OCI-M1 (cell line): ENCODE measurements at regions not wholly inside any gene's neighbourhood (a gene's known extent, or its start where the extent isn't known, plus 50 kb on each side); places are given as distances from the start of the nearest gene placed in this dataset.

Experiments used
- DNase-seq: peaks from one replicate; lab custom pipeline; 2025; lab: John Stamatoyannopoulos, UW

DNA sequence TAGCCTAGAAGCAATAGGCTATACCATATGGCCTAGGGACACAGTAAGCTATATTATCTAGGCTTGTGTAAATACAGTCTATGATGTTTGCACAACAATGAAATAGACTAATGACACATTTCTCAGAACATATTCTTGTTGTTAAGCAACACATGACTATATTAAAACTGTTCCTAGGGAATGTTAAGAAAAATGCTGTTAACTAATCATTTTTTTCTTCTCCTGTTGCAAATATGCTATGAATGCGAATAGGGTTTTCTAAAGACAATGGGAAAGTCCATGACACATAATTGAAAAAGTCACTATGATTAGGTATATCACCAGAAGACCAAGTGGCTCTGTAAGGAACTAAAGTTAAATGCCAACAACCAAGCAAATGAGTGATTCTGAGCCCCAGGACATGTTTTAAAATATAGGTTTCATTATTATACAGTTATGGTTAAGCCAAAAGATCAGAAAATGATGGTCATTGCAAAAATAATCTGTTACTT lies 454.0 kb upstream of the SORCS1 start:
- DNase-seq = no peak

- no peak for DNase-seq
These were observed 452.2 kb upstream of the SORCS1 start for GRCh38 chr10:107616463-107617410.

DNA sequence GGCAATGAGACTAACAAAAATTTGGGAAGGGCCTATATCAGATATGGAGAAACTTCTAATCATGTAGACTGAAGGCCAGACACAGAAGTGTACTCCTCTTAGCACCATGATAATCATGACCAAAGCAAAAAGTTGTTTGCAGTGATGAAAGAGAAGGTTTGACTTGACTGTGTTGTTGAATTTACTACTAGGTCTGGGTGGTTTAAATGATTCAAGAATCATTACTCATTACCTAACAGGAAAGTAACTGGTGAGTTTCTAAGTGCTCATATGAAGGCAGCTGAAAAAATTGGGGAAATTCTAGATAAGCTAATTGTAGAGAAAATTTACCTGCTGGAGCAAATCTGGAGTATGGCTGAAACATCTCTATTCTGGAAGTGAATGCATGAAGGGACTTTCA lies 451.5 kb upstream of the SORCS1 start:
- DNase-seq = no peak

GRCh38 chr10:107614939-107615685 lies 450.6 kb upstream of the SORCS1 start:
- no peak for DNase-seq

- DNase-seq = no peak
These were observed 446.6 kb upstream of the SORCS1 start for GRCh38 chr10:107611115-107611514.

- DNase-seq = no peak
These were observed 424.6 kb upstream of the SORCS1 start for GRCh38 chr10:107589081-107589480.

DNA sequence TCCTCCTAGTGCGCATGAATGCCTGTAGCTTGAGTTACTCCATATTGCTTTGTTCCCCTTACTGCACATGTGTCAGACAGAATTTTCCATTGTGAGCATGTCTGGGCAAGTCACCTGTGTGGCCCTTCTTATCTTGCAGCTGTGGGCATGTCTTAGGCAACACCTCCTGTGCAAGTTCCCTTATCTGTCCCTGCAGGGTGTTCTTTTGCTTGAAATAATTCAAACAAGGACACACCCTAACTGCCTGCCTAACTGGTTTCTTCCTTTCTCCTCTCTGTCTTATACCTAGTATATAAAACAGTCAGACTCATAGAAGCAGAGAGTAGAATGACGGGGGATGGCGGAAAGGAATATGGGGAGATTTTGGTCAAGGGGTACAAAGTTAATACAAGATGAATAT lies 421.1 kb upstream of the SORCS1 start:
- DNase-seq = peak; percentile 74

GRCh38 chr10:107583974-107584373 lies 419.5 kb upstream of the SORCS1 start:
- DNase-seq = peak; percentile 78

GRCh38 chr10:107579970-107580369 lies 415.5 kb upstream of the SORCS1 start:
- DNase-seq = no peak

GRCh38 chr10:107577221-107577620 lies 412.7 kb upstream of the SORCS1 start:
- DNase-seq = no peak

- DNase-seq = no peak
These were observed 412.2 kb upstream of the SORCS1 start for GRCh38 chr10:107576746-107577145.

DNA sequence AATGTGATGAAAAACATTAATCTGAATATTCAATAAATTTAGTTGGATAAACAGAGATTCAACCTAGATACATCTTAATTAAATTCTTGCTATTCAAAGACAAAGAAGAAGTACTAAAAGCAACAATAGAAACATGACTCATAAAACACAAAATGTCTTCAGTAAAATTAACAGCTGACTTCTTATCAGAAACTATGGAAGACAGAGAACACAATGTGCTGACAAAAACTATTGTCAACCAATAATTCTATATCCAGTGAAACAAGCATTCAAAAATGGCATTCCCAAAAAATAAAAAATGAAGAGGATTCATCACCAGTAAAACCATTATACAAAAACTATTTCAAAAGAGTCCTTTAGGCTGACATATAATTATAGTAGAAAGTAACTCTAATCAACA lies 400.5 kb upstream of the SORCS1 start:
- no peak for DNase-seq

GRCh38 chr10:107561136-107561650 lies 396.7 kb upstream of the SORCS1 start:
- DNase-seq = no peak

GRCh38 chr10:107557916-107558315 lies 393.4 kb upstream of the SORCS1 start:
- DNase-seq = no peak

GRCh38 chr10:107554333-107554732 lies 389.8 kb upstream of the SORCS1 start:
- DNase-seq = no peak

- peak; percentile 21 for DNase-seq
These were observed 389.0 kb upstream of the SORCS1 start for GRCh38 chr10:107553470-107553869.

- DNase-seq = no peak
These were observed 388.5 kb upstream of the SORCS1 start for GRCh38 chr10:107552963-107553362.

DNA sequence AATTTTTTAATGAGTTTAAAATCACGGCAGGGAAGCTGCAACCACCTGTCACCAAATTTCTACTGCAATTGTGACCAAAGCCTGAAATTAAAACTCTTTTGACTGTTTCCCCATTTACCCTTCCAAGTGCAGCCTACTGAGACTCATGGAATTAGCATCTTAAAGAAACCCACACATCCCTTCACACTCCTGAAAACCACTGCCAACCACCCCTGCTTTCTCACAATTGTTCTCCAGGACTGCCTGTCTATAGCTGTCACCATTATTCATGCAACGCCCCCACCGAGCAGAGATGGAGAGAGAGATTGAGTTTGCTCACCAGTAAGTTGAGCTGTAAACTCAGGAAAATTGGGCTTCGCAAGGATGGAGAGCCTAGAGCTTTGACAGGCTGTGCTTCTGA lies 383.8 kb upstream of the SORCS1 start:
- DNase-seq = no peak

- DNase-seq = peak; percentile 17
These were observed 382.5 kb upstream of the SORCS1 start for GRCh38 chr10:107546986-107547385.

- peak; percentile 8 for DNase-seq
These were observed 381.8 kb upstream of the SORCS1 start for GRCh38 chr10:107546284-107546683.

- DNase-seq = no peak
These were observed 381.2 kb upstream of the SORCS1 start for GRCh38 chr10:107545717-107546116.

DNA sequence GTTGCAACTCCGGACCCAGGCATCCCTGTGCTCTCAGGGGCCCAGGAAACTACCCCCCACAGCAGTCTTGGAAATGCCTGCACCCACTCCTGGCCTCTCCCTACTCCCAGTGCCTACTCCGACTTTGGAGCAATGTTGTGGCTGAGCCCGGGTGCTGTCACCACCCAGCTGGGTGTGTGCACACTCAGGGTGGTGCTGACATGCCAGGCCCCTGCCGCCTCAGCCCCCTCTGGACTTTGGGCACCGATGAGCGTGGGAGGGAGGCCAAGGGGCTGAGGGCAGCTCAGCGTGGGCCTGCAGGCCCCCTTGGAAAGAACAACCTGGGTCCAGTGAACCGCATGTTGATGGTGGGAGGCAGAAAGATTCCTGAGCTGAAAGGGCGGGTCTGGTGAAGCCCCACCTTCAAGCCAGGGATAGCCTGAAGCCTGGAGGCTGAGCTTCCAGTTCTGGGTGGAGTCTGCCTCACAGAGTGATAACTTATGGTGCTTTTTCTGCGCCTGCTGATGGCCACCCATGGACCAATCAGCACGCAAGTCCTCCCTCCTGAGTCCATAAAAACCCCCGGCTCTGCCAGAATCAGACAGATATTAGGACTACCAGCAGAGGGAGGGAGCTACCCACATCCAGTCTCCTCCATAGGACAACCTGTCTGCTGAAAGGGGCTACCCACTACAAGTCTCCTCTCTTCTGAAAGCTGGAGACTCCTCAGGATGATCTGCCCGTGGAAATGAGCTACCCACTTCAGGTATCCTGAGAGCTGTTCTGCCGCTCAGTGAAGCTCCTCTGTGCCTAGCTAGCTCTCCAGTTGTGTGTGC lies 380.4 kb upstream of the SORCS1 start:
- DNase-seq = no peak
